ENCODE measurements at regions not wholly inside any gene's neighbourhood (a gene's known extent, or its start where the extent isn't known, plus 50 kb on each side); places are given as distances from the start of the nearest gene placed in this dataset.

DNA sequence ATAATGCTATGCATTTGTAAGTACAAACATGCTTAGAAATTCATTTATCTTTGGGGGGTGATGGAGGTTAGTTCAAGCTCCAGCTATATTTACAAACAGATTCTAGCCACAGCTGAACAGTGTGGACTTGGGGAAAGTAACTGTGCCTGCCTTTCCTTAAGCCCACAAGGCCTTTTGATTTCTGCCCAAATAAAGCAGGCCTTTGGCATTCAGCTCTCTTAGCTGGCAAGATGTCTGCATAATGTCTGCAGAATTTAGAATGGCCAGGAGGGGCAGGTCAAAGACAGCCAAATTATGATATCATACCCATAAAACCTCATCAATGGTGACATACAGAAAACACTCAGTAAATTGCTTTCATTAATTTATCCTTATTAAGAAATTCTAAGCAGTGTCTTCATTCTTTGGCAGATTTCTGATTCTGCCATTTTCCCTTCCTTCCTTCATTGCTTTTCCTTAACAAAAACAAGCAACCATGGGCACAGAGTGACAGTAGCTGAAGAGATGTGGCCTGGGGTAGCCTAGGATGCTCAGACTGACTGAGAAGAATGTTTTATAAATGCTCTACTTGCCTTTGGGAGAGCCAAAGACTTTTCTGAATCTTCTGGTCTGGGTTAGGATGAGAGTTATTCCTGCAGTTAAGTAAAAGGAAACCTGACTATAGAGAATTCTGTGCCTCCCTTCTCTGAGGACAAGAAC, 538.7 kb upstream of the NR3C2 start:
- DNase-seq (no peak), ATAC-seq (no peak)
- H3K27ac Mint-ChIP-seq = no peak overlapping the region
- no peaks in the 10 kb centered on the region for H3K9me3 ChIP-seq (ENCODE audit: control insufficient read depth, low read length, poor library complexity, severe bottlenecking)
- H3K27me3 Mint-ChIP-seq = no peaks in the 10 kb centered on the region
- H3K4me1 Mint-ChIP-seq = no peaks in the 10 kb centered on the region
- no peaks in the 10 kb centered on the region for H3K36me3 Mint-ChIP-seq (ENCODE audit: low read depth)
- H3K4me3 Mint-ChIP-seq = no peak overlapping the region

DNA sequence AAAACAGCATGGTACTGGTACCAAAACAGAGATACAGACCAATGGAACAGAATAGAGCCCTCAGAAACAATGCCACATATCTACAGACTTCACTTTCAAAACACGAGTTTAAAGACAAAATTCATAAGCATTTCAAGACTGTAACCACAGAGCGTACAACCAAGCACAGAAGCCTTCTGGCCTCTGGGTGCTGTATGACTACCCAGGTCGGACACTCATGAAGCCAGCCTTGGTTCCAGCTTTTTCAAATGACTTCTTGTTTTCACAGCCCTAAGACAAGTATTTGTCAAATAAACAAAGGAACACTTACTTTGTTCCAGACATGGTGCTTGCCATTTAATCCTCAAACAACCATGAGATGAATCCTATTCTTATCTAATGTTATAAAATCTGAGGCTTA, 536.1 kb upstream of the NR3C2 start:
- DNase-seq = no peak

DNA sequence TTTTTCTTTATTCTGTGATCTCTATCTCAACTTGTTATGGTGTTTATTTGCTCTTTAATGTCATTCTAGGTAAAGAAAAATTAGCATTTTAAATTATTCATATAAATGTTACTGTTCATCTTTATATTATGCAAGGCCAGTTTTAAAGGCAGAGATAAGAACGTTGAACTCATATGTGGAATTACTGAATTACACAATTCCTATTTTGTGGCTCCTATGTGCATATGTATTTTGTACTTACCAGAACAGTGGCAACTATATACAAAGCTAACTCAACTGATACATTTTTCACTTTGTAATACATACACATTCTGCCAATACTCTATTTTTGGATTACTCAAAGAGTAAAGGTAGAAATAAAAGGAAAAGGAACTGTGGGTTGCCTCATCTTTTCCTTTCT, 533.2 kb upstream of the NR3C2 start:
- Mint-ChIP-seq H3K27me3 (no peaks in the 10 kb centered on the region), H3K4me1 (no peaks in the 10 kb centered on the region), H3K27ac (no peak overlapping the region), H3K4me3 (no peak overlapping the region), H3K36me3 (ENCODE audit: low read depth) (no peaks in the 10 kb centered on the region)
- no peak for ATAC-seq
- H3K9me3 ChIP-seq (ENCODE audit: control insufficient read depth, low read length, poor library complexity, severe bottlenecking) = no peaks in the 10 kb centered on the region
- no peak for DNase-seq

More for the DNA sequence above, 536.1 kb upstream of the NR3C2 start:
- Mint-ChIP-seq H3K36me3 (ENCODE audit: low read depth) (no peaks in the 10 kb centered on the region), H3K4me1 (no peaks in the 10 kb centered on the region), H3K4me3 (no peak overlapping the region), H3K27me3 (no peaks in the 10 kb centered on the region), H3K27ac (no peak overlapping the region)
- no peaks in the 10 kb centered on the region for H3K9me3 ChIP-seq (ENCODE audit: control insufficient read depth, low read length, poor library complexity, severe bottlenecking)
- ATAC-seq = no peak

DNA sequence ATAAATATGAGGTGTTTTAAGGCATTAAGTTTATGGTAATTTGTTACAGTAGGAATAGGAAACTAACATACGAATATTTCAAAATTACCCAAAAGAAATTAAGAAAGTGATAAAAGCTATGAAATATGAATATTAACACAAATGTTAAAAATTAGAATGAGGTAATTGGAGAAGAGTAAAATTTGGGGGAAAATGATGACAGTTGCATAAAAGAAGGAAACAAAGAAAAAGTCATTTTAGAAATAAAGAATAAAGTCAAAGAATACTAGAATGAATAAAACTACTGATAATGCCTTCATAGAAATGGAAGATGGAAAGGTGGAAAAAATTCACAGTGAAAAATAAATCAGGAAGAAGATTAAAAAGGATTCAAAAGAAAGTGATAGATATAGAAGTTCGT, 522.9 kb upstream of the NR3C2 start:
- DNase-seq = no peak
- H3K9me3 ChIP-seq (ENCODE audit: control insufficient read depth, low read length, poor library complexity, severe bottlenecking) = no peaks in the 10 kb centered on the region
- ATAC-seq = no peak
- Mint-ChIP-seq H3K4me1 (no peaks in the 10 kb centered on the region), H3K4me3 (no peak overlapping the region), H3K27me3 (no peaks in the 10 kb centered on the region), H3K36me3 (ENCODE audit: low read depth) (no peaks in the 10 kb centered on the region), H3K27ac (no peak overlapping the region)

DNA sequence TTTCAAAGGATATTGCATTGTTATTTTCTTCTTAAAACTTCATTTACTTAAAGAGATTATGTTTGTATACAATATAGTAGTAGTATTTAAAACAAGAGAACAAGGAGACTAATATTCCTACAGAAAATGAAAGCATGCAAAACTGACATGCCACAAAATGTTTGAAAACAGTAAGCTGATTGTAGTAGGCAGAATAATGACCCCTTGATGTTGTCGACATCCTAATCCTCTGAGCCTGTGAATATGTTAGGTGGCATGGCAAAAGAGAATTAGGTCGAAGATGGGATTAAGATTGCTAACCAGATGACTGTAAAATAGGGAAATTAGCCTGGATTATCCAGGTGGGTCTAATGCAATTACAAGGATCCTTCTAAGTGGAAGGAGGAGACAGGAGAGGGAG, 522.2 kb upstream of the NR3C2 start:
- no peaks in the 10 kb centered on the region for H3K36me3 Mint-ChIP-seq (ENCODE audit: low read depth)
- DNase-seq = no peak
- no peaks in the 10 kb centered on the region for H3K4me1 Mint-ChIP-seq
- no peak overlapping the region for H3K27ac Mint-ChIP-seq
- ATAC-seq = no peak
- no peak overlapping the region for H3K4me3 Mint-ChIP-seq
- no peaks in the 10 kb centered on the region for H3K27me3 Mint-ChIP-seq
- H3K9me3 ChIP-seq (ENCODE audit: control insufficient read depth, low read length, poor library complexity, severe bottlenecking) = no peaks in the 10 kb centered on the region

DNA sequence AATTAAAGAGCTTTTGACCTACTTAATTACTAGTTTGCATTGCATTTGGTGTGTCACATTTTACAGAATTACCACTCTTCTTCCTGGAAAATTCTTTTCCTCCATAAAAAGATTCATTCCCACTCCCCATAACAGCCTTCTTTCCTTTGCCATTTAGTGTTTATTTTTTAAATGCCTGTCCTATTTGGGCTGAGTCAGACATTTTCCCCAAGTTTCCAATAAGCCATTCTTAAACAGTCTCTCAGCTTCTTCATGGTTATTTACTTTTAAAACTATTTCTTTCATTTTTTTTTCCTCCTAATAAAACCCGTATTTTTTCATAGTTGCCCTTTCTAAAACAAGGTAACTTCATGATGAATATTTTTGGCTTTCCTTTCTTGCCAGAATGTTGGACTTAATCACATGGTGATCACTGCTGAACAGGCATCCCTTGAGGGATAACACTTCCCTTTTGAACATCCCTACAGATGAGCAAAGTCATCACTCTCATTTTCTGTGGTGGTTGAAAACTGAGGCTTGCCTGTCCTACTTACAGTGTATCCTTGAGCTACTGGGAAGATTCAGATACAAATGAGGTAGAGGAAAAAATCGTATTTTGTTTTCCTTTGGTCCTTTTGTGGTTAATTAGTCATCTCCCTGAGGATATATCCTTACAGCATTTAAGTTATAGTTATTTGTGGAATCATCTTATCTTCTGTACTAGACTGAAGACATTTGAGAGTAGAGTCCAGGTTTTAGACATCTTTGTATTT, 520.5 kb upstream of the NR3C2 start:
- Mint-ChIP-seq H3K27me3 (no peaks in the 10 kb centered on the region), H3K4me3 (no peak overlapping the region), H3K36me3 (ENCODE audit: low read depth) (no peaks in the 10 kb centered on the region), H3K27ac (no peak overlapping the region), H3K4me1 (no peaks in the 10 kb centered on the region)
- ATAC-seq (no peak), DNase-seq (no peak)
- H3K9me3 ChIP-seq (ENCODE audit: control insufficient read depth, low read length, poor library complexity, severe bottlenecking) = no peaks in the 10 kb centered on the region

DNA sequence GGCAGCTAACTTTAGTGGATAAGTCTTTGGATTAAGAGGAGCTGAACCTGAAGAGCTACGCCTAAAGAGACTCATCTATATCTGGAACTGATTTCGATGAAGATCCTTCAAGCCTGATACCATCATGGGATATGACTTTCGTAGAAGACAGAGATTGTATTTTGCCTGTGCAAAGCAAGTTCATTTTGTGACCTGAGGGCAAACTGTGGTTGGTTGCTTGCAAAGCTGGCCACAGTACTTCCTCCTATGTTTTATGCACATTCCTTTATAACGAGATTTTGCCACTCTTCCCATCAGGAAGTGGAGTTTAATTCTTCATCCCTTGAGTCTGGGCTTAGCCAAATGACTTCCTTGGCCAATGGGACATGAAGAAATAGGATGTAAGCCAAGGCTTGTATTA, 519.3 kb upstream of the NR3C2 start:
- H3K9me3 ChIP-seq (ENCODE audit: control insufficient read depth, low read length, poor library complexity, severe bottlenecking) = no peaks in the 10 kb centered on the region
- no peak for DNase-seq
- Mint-ChIP-seq H3K27me3 (peaks cover 5% of the 10 kb centered on the region), H3K4me1 (no peaks in the 10 kb centered on the region), H3K27ac (no peak overlapping the region), H3K4me3 (no peak overlapping the region), H3K36me3 (ENCODE audit: low read depth) (no peaks in the 10 kb centered on the region)
- no peak for ATAC-seq

DNA sequence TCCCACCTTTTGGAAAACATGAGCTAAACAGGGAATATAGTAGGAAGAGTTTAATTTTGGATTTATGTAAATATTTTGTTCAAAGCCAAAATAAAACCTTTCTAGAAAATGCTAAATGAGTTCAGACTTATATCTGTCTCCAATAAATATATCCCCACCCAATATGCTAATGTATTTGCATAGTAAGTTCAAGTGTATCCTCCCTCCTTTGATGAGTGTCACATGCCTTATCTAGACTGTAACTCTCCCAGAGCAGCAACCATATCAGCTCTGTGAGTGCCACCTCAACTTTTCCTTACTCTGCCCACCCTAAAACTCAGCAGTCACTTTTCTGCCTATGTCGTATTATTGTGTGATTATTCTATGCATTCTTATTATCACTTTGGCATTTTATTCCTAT, 516.1 kb upstream of the NR3C2 start:
- Mint-ChIP-seq H3K4me3 (no peak overlapping the region), H3K27me3 (peaks cover 5% of the 10 kb centered on the region), H3K4me1 (no peaks in the 10 kb centered on the region), H3K27ac (no peak overlapping the region), H3K36me3 (ENCODE audit: low read depth) (no peaks in the 10 kb centered on the region)
- no peaks in the 10 kb centered on the region for H3K9me3 ChIP-seq (ENCODE audit: control insufficient read depth, low read length, poor library complexity, severe bottlenecking)
- ATAC-seq (no peak), DNase-seq (no peak)

DNA sequence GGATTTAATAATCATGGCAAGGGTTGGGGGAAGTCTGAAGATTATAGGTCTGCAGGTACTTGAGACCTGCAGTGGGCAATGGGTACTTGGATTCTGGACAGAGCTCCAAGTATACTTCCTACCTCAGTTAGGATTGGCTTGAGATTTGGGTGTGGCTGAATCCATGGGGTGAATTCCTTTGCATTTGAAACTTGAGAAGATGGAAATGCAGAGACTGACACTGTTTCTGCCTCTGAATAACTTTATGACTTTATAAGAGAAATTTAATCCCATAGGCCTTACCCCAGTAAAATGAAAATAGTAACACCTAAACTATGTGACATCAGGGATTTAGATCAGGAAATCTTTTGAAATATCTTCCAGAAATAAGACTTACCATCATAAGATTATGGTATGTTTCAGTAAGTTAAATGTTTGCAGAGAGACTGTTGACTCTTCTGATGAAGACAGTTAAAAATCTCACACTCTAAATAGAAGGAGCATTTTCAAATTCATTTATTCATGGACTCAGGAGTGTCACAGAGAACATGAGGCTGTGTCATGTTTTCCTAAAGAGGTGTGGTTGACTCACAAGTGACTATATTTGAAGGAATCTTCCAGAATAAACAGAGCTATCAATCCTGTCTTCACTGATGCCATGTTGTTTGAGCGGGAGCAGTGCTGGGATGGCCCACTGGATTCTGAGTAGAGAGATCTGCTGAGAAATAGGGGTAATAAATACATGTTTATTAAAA, 513.5 kb upstream of the NR3C2 start:
- Mint-ChIP-seq H3K27me3 (peaks cover 5% of the 10 kb centered on the region), H3K4me1 (no peaks in the 10 kb centered on the region), H3K27ac (no peak overlapping the region), H3K4me3 (no peak overlapping the region), H3K36me3 (ENCODE audit: low read depth) (no peaks in the 10 kb centered on the region)
- DNase-seq = no peak
- H3K9me3 ChIP-seq (ENCODE audit: control insufficient read depth, low read length, poor library complexity, severe bottlenecking) = no peaks in the 10 kb centered on the region
- no peak for ATAC-seq

DNA sequence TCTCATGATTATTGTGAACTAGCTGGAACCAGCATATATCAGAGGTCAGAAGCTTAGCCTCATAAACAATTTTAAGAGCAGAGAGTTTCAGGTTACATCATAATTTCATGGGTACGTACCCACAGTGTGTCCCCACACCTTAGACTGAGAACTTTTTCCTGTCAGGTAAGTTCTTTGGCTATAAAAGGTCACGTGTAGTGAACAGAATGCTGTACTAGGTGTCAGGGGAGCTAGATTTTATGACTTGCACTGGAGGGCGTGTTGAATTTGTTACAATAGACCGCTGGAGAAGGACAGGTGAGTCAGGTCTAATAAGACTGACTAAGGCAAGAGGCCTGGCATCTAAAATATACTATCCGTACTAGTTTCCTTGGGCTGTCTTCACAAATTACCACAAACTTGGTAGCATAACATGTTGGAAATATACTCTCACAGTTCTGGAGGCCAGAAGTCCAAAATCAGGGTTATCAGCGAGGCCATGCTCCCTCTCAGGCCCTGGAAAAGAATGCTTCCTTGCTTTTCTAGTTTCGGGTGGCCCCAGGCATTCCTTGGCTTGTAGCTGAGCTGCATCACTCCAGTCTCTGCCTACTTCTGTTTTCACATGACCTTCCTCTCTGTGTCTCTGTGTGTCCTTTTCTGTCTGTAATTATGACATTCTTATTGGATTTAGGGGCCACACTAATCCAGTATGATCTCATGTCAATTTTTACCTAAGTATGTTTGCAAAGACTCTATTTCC, 512.0 kb upstream of the NR3C2 start:
- DNase-seq (no peak), ATAC-seq (no peak)
- H3K36me3 Mint-ChIP-seq (ENCODE audit: low read depth) = no peaks in the 10 kb centered on the region
- no peaks in the 10 kb centered on the region for H3K9me3 ChIP-seq (ENCODE audit: control insufficient read depth, low read length, poor library complexity, severe bottlenecking)
- H3K4me1 Mint-ChIP-seq = no peaks in the 10 kb centered on the region
- H3K27me3 Mint-ChIP-seq = peaks cover 5% of the 10 kb centered on the region
- H3K4me3 Mint-ChIP-seq = no peak overlapping the region
- no peak overlapping the region for H3K27ac Mint-ChIP-seq

DNA sequence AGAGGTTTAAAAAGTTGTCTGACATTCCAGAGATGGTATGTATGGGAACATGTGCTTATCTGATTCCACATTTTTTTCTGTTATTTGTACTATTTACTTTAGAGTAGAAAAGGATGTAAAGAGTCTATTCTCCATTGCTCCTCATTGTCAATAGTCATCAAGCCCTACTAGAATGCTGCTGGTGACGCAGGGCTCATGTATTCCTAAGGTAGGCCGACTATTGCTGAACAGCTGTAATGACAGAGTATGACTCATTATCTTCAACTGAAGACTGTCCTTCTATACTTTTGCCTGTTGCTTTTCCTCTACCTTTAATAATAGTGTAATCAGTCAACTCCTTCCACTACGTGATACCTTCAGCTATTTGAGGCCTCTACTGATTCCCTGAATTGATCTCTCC, 509.1 kb upstream of the NR3C2 start:
- no peaks in the 10 kb centered on the region for H3K27me3 Mint-ChIP-seq
- no peaks in the 10 kb centered on the region for H3K36me3 Mint-ChIP-seq (ENCODE audit: low read depth)
- no peaks in the 10 kb centered on the region for H3K4me1 Mint-ChIP-seq
- H3K27ac Mint-ChIP-seq = no peak overlapping the region
- H3K4me3 Mint-ChIP-seq = no peak overlapping the region
- no peak for ATAC-seq
- no peak for DNase-seq
- H3K9me3 ChIP-seq (ENCODE audit: control insufficient read depth, low read length, poor library complexity, severe bottlenecking) = no peaks in the 10 kb centered on the region

DNA sequence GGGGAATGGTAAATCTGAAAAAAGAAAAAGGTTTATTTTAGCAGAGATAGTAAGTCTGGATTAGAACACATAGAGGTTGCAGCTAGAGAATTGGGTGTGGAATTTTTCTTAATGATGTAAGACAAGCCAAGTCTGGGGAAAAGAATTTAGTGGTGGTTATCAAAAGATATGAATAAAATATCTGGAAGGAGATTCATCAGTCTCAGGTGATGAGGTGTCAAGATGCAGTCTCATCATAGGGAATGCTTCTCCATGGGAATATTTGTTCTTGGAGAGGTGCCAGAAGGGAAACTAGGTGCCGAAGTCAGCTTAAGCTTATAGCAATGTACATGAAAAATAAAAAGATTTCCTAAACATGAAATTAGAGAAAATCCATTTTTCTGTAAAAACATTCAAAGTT, 504.1 kb upstream of the NR3C2 start:
- Mint-ChIP-seq H3K27me3 (peaks cover 5% of the 10 kb centered on the region), H3K27ac (no peak overlapping the region), H3K36me3 (ENCODE audit: low read depth) (no peaks in the 10 kb centered on the region), H3K4me3 (no peak overlapping the region), H3K4me1 (no peaks in the 10 kb centered on the region)
- no peak for DNase-seq
- no peak for ATAC-seq
- no peaks in the 10 kb centered on the region for H3K9me3 ChIP-seq (ENCODE audit: control insufficient read depth, low read length, poor library complexity, severe bottlenecking)

DNA sequence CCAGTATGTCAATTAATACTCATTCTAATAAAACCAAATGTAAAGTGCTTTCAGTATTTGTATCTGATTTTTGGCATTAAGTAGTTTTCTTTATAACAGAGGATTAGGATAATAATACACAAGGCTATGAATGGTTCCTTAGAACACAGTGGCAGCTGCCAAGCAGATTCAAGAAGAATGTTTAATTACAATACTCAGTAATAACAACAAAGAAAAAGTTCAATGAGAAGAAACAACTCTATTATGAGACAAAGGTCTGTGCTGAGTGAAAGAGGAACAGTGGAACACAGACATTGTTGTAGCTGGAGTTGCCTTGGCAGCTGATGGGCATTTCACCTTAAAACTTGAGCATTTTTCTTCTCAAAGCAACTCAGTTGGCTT, 502.6 kb upstream of the NR3C2 start:
- no peak for ATAC-seq
- H3K4me1 Mint-ChIP-seq = no peaks in the 10 kb centered on the region

More for the DNA sequence above, 502.6 kb upstream of the NR3C2 start:
- Mint-ChIP-seq H3K4me3 (no peak overlapping the region), H3K27ac (no peak overlapping the region), H3K27me3 (peaks cover 5% of the 10 kb centered on the region), H3K36me3 (ENCODE audit: low read depth) (no peaks in the 10 kb centered on the region)
- DNase-seq = no peak
- no peaks in the 10 kb centered on the region for H3K9me3 ChIP-seq (ENCODE audit: control insufficient read depth, low read length, poor library complexity, severe bottlenecking)

All from T-helper 17 cell (primary cell).